Left ventricle myocardium superior (tissue), 1 donor: ENCODE measurements at regions not wholly inside any gene's neighbourhood (a gene's known extent, or its start where the extent isn't known, plus 50 kb on each side); places are given as distances from the start of the nearest gene placed in this dataset.
A peak's percentile ranks its signal among the peaks of the same experiment; 100 is the strongest.
"Not testable (repeated sequence)": the region's sequence is repeated elsewhere in the genome, so short reads cannot be mapped to it uniquely, and the experiment has no call there.

Experiments used
- ATAC-seq: fragments of 200-7000 bp; cut with Tn5 transposase; one replicate; pipeline ENCODE4 v1.9.1; 2020; ENCODE audit warnings: mild to moderate bottlenecking, moderate library complexity
- DNase-seq: peaks from one replicate; pipeline ENCODE4 v3.0.0-alpha.2; 2020
- intact Hi-C: fragments of 100-400 bp; cut with micrococcal nuclease; formaldehyde crosslinking; loops from one replicate; pipeline ENCODE4 v1.11.0; 2022
- donor health status: DM: no; HTN: yes; CAD: no; lungs with severe emphysema.

DNA sequence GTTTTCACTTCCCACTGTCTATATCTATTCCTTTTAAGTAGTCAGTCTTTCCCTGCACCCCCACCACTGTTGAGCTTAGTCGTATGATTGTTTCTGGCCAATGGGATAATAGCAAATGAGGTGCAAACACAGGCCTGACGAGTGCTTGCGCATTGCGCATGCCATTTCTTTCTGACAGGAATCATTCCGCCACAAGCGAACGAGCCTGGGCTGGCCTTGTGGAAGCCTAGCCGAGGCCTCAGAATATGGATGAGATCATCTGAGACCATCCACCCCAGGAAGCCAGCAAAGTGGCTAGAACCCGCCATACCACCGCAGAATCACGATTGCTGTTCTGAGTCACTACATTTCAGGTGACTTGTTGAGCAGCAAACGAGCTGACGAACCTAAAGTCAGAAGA, 52.2 kb upstream of the PRL start:
- ATAC-seq = no peak
- no peak for DNase-seq
- intact Hi-C loops = no loop called here

DNA sequence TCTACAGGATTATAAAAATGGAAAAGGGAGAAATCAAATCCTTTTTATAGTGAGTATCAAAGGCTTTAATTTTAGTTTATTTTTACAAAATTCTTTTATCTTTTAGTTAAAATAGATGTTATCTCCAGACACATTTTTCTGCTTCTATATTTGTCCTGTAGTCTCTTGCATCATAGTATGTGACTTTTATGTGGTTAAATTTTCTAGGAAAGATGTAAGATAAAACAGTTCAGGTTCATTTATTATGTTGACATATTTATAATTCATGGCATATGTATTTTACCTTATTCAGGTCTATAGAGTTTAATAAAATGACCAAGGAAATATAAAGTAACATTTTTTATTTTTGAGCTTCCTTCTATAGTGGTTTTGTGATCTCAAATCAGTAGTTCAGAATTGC, 52.7 kb upstream of the PRL start:
- intact Hi-C loops = no loop called here
- no peak for DNase-seq
- ATAC-seq = no peak

DNA sequence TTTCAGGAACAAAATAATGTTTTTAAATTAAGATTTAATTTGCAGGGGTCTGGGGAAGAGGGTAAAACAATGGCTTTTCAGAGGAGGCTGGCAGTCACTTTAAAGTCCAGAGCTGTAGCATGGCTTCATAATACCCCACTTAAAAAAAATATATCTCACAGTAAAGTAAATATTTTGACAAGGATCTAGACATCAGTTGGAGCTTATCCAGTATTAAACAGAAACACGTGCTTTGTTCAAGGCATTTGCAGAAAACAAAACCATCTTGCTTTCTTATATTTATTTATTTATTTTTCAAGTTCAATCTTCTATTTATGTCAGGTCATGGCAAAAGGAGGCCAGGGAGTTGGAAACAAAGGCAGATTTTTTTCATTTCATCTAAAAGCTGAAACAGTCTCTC, 53.3 kb upstream of the PRL start:
- DNase-seq (no peak), ATAC-seq (no peak)
- intact Hi-C loops = no loop called here

DNA sequence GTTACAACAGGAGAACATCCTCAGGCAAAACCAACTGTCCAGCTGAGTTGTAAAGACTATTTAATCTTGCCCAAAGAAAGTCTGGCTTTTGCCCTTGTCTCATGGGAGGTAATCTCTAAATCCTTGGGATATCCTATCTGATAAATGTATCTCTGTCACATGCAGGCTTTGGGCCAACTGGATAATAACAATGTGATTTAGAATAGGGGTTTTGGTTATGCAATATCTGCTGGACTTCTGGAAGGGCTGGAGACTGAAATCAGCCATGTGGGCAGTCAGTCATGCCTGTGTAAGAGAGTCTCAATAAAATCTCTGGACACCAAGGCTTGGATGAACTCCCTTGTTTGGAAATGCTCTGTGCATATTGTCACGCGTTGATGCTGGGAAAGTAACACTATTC, 56.3 kb upstream of the PRL start:
- no peak for ATAC-seq
- intact Hi-C loops = no loop called here
- DNase-seq = no peak

DNA sequence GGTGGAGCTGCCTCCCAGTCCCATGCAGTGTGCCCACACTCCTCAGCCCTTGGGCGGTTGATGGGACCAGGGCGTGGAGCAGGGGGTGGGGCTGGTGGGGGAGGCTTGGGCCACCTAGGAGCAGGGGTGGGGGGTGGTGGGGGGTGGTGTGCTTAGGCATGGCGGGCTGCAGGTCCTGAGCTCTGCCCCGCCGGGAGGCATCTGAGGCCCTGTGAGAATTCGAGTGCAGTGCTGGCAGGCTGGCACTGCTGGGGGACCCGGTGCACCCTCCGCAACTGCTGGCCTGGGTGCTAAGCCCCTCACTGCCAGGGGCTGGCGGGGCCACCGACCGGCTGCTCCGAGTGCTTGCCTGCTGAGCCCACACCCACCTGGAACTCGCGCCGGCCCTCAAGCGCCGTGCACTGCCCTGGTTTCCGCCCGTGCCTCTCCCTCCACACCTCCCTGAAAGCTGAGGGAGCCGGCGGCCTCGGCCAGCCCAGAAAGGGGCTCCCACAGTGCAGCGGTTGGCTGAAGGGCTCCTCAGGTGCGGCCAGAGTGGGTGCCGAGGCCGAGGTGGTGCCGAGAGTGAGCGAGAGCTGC, 59.6 kb upstream of the PRL start:
- intact Hi-C loops = no loop called here
- DNase-seq = no peak
- no peak for ATAC-seq

DNA sequence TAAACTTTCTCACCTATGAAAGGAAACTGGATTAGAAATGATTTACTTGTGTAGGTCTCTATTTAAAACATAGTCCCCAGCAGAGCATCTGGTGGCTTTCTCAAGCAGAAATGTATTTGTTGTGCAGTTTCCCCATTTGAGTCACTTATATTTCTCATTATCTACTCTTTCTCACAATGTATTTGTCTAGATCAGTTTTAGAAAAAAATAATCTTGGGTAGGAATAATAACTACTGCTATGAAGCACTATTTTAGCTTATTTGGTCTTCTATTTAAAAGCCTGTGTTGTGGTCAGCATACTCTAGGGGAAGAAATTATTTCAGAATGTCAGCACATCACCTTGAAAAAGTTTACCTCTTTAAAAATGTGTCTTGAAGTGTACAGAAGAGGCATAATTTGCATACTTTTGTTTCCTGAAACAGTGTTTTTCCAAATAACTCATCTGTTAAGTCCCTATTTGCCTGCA, 60.9 kb upstream of the PRL start:
- intact Hi-C loops = no loop called here
- no peak for ATAC-seq
- DNase-seq = no peak

DNA sequence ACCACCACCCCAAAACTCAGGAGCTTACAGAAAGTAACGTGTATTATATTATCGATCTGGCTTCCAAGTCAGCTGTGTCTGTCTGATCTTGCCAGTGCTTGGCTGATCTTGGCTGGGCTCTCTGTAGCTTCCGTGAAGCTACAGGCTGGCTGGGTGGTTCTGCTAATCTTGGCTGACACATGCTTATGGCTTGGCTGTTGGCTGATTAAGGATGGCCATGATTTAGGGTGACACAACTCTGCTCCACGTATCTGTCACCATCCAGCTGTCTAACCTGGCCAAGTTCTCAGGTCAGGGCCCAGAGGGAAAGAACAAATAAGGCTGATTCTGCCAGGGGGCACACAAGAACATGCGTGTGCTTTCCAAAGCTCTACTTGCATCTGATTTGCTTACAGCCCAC, 64.7 kb upstream of the PRL start:
- ATAC-seq (no peak), DNase-seq (no peak)
- intact Hi-C loops = no loop called here

DNA sequence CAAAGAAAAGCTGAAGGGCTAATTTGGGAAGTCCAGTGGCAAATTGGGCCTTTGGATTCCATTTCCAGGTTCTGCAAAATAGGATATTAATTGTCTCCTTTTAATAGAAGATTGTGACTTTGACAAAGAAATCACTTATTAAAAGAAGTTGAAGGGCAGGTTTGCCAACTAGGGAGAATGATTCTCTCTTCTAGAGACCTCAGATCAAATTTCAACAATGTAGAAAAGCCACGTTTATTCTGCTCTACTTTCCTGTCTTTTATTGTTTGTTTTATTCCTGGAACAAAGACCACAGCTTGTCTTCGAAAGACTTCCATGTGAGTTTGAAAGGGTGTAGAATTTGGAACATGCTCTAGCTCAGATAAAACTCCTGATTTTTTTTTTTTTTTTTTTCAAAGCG, 65.5 kb upstream of the PRL start:
- intact Hi-C loops = no loop called here
- DNase-seq (no peak), ATAC-seq (no peak)

DNA sequence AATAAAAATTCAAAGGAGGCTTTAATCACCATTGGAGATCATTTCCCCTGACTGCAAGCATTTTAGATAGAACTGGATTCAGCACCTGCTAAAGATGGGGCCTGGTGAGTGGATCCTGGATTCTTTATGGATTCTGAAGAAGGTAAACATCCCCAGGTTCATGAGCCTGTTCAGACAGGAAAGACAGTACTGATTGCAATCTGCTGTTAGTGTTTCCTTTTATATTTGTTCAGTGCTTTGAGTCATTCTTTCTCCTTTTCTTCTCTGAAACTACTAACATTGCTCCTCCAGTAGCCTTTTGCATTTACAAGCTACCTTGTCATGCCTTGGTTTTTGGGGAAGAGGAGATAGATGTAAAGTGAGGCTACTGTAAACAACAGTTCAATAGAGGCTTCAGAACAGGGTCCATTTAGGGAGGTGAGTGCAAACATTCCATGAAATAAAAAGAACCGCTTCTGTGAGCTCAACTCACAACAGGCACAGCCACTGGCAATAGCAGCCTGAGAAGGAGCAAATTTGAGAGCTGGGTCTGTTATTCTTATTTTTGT, 66.4 kb upstream of the PRL start:
- intact Hi-C loops = no loop called here
- DNase-seq (no peak), ATAC-seq (no peak)

DNA sequence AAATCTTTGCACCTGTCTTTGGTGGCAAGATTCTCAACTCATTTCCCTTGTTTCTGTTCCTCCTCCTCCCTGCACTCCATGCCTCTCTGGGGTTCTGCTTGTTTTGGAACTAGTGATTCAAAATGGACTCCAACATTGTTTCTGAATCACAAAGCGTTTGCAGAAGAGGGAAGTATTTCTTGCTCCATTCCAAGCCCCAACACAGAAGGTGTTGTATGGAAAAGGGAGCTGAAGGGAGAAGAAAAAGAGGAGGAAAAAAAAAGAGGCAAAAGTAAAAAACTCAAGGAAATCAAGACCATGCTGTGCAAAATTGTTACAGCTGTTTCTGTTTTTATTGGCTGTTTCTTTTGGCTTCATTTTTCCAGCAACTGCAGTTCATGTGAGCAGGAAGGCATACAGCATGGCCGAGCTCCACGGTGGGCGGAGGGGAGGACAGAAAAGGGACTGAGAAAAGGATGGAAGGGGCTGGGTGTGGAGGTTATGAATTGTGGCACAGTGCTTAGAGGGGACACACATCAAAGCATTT, 66.9 kb upstream of the PRL start:
- DNase-seq (no peak), ATAC-seq (peak; percentile 36)
- intact Hi-C loops = no loop called here

DNA sequence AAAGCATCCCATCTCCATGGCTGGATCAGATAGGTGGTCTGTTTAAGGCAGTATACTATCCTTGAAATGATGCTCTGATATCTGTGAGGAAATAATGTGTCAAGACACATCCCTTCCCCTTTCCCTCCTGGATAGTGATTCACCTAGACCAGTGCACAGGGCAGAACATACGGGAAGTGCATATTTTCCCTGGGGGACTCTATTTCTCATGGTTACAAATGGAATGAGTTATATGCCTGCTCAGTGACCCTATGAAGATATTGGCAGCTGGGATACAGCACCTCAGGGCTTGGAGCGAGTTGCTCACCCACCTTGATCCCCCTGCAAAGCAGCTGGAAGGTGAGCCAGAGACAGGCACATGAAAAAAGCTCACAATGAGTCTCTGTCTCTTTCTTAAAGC, 67.5 kb upstream of the PRL start:
- no peak for ATAC-seq
- intact Hi-C loops = no loop called here
- no peak for DNase-seq

DNA sequence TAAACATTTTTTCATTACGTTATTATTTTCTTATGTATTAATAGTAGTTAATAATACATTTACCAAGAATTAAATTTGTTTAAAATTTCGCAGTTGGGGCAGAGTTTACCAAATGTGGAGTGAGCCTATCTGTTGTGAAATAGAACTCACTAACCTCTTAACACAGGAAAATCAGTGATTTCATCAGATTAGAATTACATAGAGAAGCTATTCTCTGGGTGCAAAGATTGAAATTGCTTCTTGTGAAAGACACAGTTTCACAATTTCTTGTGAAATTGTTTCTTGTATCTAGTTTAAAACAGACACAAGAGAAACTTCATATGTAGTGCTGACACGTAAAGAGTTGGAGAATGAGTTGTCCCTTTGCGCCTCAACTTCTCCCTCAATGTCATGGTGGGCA, 69.4 kb upstream of the PRL start:
- ATAC-seq = no peak
- no peak for DNase-seq
- intact Hi-C loops = no loop called here

DNA sequence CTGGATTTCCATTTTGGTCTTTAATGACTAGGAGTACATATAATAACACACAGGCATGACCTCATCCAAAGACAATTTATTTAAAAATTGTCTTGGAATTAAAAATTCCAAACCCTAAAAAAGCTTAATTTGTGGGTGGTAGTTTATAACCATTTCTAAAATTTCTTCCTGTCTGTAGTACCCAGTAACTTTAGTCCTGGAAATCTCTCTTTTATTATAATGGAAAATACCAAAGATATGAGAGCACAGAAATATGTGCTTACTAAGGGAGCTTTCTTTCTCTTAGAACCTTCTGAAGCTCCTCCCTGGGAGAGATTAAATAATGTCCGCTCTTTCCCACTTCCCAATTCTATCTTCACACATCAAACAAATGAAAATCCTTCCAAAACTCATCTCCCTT, 70.5 kb upstream of the PRL start:
- ATAC-seq (no peak), DNase-seq (no peak)
- intact Hi-C loops = no loop called here

DNA sequence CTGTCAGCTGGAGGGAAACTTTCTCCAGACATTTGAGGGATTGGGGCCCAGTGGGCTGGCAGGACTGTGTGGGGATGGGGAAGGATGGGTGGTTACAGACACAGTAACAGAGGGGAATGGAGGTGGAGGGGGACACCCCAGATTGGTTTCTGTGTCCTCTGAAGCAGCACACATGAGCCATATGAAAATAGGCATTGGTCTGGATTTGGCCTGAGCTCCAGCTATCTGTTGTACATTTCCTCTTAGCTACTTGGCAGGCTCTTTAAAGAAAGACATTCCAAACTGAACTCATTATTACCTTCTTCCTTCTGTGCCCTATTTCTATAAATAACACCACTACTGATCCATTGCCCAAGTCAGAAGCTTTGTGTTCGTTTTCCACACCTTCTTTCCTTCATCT, 72.0 kb upstream of the PRL start:
- peak; percentile 83 for ATAC-seq

DNA sequence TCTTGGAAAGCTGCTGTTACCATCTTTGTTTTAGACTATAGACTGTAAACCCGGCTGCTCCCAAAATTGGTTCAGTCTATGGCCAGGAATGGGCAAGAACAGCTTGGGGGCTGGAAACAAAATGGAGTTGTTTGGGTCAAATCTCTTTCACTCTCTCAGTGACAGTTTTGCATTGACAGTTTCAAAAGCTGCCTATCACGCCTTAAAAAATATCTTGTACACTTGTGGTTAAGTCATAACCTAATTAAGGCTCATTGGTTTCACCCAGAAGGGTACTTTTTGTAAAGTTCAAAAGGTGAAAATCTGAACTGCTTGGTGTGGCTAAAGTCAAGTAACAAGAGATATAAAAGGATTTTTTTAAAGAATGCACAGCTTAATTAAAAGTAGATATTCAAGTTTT, 76.1 kb upstream of the PRL start:
- no peak for ATAC-seq
- intact Hi-C loops = no loop called here

More for the DNA sequence above, 72.0 kb upstream of the PRL start:
- DNase-seq = no peak
- intact Hi-C loops = no loop called here

DNA sequence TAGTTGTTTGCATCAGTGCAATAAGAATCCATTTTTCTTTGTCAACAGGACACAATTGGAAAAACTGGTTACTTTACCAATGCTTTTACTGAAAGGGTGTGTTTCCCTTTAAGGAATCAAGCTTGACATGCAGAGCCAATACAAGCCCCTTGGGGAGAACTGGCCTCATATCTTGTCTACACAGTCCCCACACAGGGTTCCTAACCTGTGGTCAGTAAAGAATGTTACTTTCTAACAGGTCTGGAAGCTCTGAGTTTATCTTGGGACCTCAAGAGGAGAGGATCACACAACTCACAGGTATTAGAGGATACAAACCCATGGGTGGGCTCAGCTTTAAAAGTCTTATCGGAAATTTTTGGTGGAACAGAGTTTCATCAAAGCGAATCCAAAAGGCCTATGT, 78.1 kb upstream of the PRL start:
- ATAC-seq, intact Hi-C loops, DNase-seq: not testable (repeated sequence)

More for the DNA sequence above, 76.1 kb upstream of the PRL start:
- no peak for DNase-seq

DNA sequence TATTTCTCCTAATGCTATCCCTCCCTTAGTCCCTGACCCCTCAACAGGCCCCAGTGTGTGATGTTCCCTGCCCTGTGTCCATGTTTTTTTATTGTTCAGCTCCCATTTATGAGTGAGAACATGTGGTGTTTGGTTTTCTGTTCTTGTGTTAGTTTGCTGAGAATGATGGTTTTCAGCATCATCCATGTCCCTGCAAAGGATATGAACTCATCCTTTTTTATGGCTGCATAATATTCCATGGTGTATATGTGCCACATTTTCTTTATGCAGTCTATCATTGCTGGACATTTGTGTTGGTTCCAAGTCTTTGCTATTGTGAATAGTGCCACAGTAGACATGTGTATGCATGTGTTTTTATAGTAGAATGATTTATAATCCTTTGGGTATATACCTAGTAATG, 79.5 kb upstream of the PRL start:
- DNase-seq, ATAC-seq, intact Hi-C loops: not testable (repeated sequence)

DNA sequence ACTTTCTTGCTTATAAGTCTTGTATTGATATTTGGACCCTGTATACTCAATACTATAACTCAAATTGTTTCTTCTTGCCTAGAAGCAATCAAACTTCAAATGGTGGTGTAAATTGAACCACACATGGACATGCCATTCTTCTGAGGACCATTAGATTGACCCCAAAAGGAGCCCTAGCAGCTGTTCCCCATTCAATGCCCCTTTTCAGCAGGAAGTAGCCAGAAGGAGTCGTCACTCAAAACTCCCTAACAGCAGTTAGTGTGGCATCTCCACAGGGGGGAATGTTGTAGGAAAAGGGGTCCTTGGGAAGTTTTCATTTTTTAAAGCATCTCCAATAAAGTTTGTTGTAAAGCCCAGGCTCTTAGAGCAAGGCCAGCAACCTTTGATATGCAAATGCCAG, 81.7 kb upstream of the PRL start:
- DNase-seq, intact Hi-C loops, ATAC-seq: not testable (repeated sequence)

DNA sequence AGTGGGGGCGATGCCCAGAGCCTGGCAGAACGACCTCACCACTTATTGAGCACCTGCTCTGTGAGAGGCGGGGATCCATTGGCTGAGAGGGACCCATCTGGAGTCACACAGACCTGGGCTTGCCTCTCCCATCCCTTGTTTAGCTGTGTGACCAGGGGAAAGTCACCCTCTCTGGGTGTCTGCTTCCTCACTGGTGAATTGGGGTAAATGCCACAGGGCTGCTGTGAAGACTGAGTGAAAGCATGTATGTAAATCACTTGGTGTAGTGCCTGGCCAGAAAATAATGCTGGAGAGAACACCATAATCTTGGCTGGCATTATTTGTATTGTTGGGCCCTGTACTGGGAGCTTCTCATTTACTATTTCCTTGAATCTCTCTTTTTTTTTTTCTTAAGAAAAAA, 83.4 kb upstream of the PRL start:
- intact Hi-C loops = no loop called here
- DNase-seq (no peak), ATAC-seq (no peak)

DNA sequence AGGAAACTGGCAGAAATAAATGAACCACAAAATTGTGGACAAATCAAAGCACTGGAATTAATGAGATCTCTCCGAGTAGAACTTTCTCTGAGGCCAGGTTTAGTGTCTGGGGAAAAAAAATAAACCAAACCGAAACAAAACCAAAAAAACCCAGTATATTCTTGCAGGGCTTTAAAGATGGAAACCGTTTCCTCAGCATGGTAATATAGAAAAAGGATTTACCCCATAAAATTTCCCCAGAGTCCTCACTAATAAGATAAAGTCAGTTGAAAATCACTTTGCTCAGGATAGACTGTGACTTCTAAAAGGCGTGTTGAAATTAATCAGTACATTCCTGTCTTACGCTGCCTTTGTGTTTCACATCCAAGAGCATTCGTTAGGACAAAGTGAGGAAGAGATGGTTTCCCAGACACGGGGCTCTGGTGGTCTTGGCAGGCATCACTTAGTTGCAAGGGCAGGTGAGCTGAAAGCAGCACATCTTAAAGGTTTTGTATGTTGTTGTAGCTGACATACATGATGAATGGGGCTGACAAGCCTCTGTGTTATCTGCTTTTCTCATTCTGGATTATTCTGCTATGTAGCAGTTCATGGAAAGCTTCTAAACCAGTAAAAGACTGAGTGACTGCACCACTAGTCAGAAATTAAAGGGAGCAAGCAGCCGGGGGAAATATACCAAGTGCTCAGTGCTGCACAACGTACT, 85.2 kb upstream of the PRL start:
- intact Hi-C loops = no loop called here
- ATAC-seq (no peak), DNase-seq (no peak)

DNA sequence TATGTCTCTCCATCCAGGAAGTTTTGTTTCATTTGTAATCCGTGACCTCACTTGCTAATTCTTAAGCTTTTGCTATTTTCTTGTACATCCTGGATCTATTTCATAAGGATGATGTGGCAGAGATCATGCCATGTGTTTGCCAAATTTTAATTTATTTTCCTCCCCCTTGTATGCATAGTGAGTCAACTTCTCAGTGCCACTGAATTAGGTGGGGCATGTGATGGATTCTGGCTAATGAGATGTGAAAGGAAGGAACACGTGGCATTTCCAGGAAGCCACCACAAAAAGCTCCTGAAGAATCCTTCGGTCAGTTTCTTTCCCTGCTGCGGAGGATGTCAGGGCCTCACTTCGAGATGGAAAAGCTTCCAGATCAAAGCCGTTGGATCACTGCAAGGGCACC, 86.2 kb upstream of the PRL start:
- no peak for DNase-seq
- no peak for ATAC-seq
- intact Hi-C loops = no loop called here
